H1 (cell line): ENCODE measurements at regions not wholly inside any gene's neighbourhood (a gene's known extent, or its start where the extent isn't known, plus 50 kb on each side); places are given as distances from the start of the nearest gene placed in this dataset.

Source experiments
- ASH2L ChIP-seq: fragments of 200-600, 300-600 bp; sonication (generic); IDR thresholded peaks from one replicate; pipeline ENCODE4 v1.7.1; 2017; ENCODE audit warnings: low read length
- CHD7 ChIP-seq: fragments of 300-600 bp; sonication (generic); IDR thresholded peaks from 2 replicates; pipeline ENCODE4 v1.7.1; 2012; ENCODE audit warnings: low read length, moderate library complexity, mild to moderate bottlenecking, inconsistent platforms; ENCODE audit not compliant: insufficient replicate concordance
- CREB1 ChIP-seq: IDR thresholded peaks from 2 replicates; pipeline ENCODE4 v1.6.1; 2012; ENCODE audit warnings: inconsistent platforms
- E2F6 ChIP-seq: IDR thresholded peaks from 2 replicates; pipeline ENCODE4 v1.6.1; 2012; ENCODE audit warnings: inconsistent platforms
- HDAC2 ChIP-seq, 2 experiments: fragments of 300-600 bp in 1 of 2; sonication (generic) in 1 of 2; IDR thresholded peaks; 2 replicates each; pipeline ENCODE4 v1.6.1; 2011 to 2012; ENCODE audit warnings: low read depth in 2 of 2, low read length in 2 of 2, mild to moderate bottlenecking in 2 of 2, moderate library complexity in 2 of 2, borderline replicate concordance in 1 of 2, inconsistent platforms in 1 of 2
- HDAC6 ChIP-seq: IDR thresholded peaks from one replicate; pipeline ENCODE4 v1.7.1; 2012; ENCODE audit warnings: low read depth, mild to moderate bottlenecking, inconsistent platforms, low read length, moderate library complexity
- KDM4A ChIP-seq: IDR thresholded peaks from one replicate; pipeline ENCODE4 v1.7.1; 2012; ENCODE audit warnings: low read depth, mild to moderate bottlenecking, moderate library complexity, low read length, inconsistent platforms; ENCODE audit not compliant: severe bottlenecking
- MAFK ChIP-seq: IDR thresholded peaks from 2 replicates; pipeline ENCODE4 v1.6.1; 2012; ENCODE audit warnings: low read depth, mild to moderate bottlenecking, improper control_type of control experiment, low read length
- NANOG ChIP-seq: IDR thresholded peaks from 2 replicates; pipeline ENCODE4 v1.6.1; 2011; ENCODE audit warnings: low read length, low read depth, mild to moderate bottlenecking, inconsistent platforms; ENCODE audit not compliant: insufficient read depth, poor library complexity, severe bottlenecking
- SIN3A ChIP-seq, 2 experiments: IDR thresholded peaks in 1 of 2; conservative IDR thresholded peaks in 1 of 2; 2 replicates each; pipeline ENCODE4 v1.6.1; 2011 to 2012; ENCODE audit warnings: low read length in 2 of 2, improper control_type of control experiment in 1 of 2, low read depth in 1 of 2, mild to moderate bottlenecking in 1 of 2
- SP2 ChIP-seq: IDR thresholded peaks from 2 replicates; pipeline ENCODE4 v1.6.1; 2012; ENCODE audit warnings: mild to moderate bottlenecking, low read length, inconsistent platforms
- SRF ChIP-seq: IDR thresholded peaks from 2 replicates; pipeline ENCODE4 v1.6.1; 2011; ENCODE audit warnings: mild to moderate bottlenecking, low read depth, low read length, moderate library complexity

GRCh38 chr3:189569473-189569872 is 61.7 kb upstream of the TP63 start (continued):
- TF ChIP-seq CHD7 (no peak), SP2 (no peak), KDM4A (no peak), HDAC6 (no peak), CREB1 (no peak), E2F6 (no peak), SIN3A (conservative IDR thresholded peaks at IDR 0.05 in 1 of 2, IDR thresholded peaks at IDR 0.05 in 1 of 2; ENCODE audit: low read depth in 1 of 2, low read length in 2 of 2) (no peak), HDAC2 (IDR thresholded peaks at IDR 0.05; ENCODE audit: borderline replicate concordance in 1 of 2, low read depth in 2 of 2, low read length in 2 of 2) (no peak), MAFK (no peak), NANOG (no peak), SRF (no peak), ASH2L (no peak)
